Osteoblast (primary cell): ENCODE measurements at regions not wholly inside any gene's neighbourhood (a gene's known extent, or its start where the extent isn't known, plus 50 kb on each side); places are given as distances from the start of the nearest gene placed in this dataset.

Experiments
- DNase-seq: peaks from one replicate; pipeline ENCODE4 v3.0.0; 2011; ENCODE audit warnings: low spot score, mixed read lengths; ENCODE audit not compliant: insufficient read length; ENCODE audit errors: missing footprints
- H2AFZ ChIP-seq: 2 replicates; pipeline ENCODE4 v1.6.0; 2011; ENCODE audit warnings: mild to moderate bottlenecking, low read length
- H3K27ac ChIP-seq: 2 replicates; pipeline ENCODE4 v1.5.1; 2011; ENCODE audit warnings: mild to moderate bottlenecking, low read depth, low read length, moderate library complexity
- H3K27me3 ChIP-seq: 2 replicates; pipeline ENCODE4 v1.6.0; 2012; ENCODE audit warnings: mild to moderate bottlenecking, control low read depth, inconsistent platforms, low read length, moderate library complexity; ENCODE audit not compliant: insufficient read depth
- H3K36me3 ChIP-seq: 2 replicates; pipeline ENCODE4 v1.5.1; 2011; ENCODE audit warnings: mild to moderate bottlenecking, low read length, control low read depth, moderate library complexity; ENCODE audit not compliant: insufficient read depth
- H3K4me1 ChIP-seq: 2 replicates; pipeline ENCODE4 v1.5.1; 2011; ENCODE audit warnings: mild to moderate bottlenecking, low read length, control low read depth, moderate library complexity; ENCODE audit not compliant: insufficient read depth
- H3K4me2 ChIP-seq: 2 replicates; pipeline ENCODE4 v1.6.0; 2011; ENCODE audit warnings: mild to moderate bottlenecking, low read length; ENCODE audit not compliant: insufficient read depth
- H3K4me3 ChIP-seq: fragments of 200-600 bp; sonication (generic); 3 replicates; pipeline ENCODE4 v1.5.1; 2012; ENCODE audit warnings: mild to moderate bottlenecking, low read length, inconsistent platforms; ENCODE audit not compliant: insufficient read depth
- H3K79me2 ChIP-seq: 2 replicates; pipeline ENCODE4 v1.6.0; 2012; ENCODE audit warnings: mild to moderate bottlenecking, low read length, control low read depth, inconsistent platforms; ENCODE audit not compliant: insufficient read depth
- H3K9me3 ChIP-seq: 2 replicates; pipeline ENCODE4 v1.5.1; 2011; ENCODE audit warnings: low read depth, low read length, control low read depth
- H4K20me1 ChIP-seq: 2 replicates; pipeline ENCODE4 v1.6.0; 2012; ENCODE audit warnings: mild to moderate bottlenecking, low read length, control low read depth; ENCODE audit not compliant: insufficient read depth
- CTCF ChIP-seq: IDR thresholded peaks from 2 replicates; pipeline ENCODE4 v1.5.1; 2011; ENCODE audit warnings: mild to moderate bottlenecking, low read depth, low read length, moderate library complexity; ENCODE audit errors: extremely low read depth

- peak overlapping the region; percentile 51 for H2AFZ ChIP-seq
- TF ChIP-seq CTCF: no peak
- H3K4me3 ChIP-seq: no peak overlapping the region
- no peak overlapping the region for H3K27ac ChIP-seq
- H3K4me1 ChIP-seq: peaks cover 15% of the 10 kb centered on the region
- no peaks in the 10 kb centered on the region for H4K20me1 ChIP-seq
- H3K9me3 ChIP-seq: no peaks in the 10 kb centered on the region
- no peaks in the 10 kb centered on the region for H3K27me3 ChIP-seq
- H3K36me3 ChIP-seq: no peaks in the 10 kb centered on the region
- no peak overlapping the region for H3K4me2 ChIP-seq
- DNase-seq: peak; percentile 78
- no peaks in the 10 kb centered on the region for H3K79me2 ChIP-seq
Observed at GRCh38 chr4:38313999-38314561, 349.9 kb upstream of the KLF3 start.

GRCh38 chr4:38314663-38315062, 349.3 kb upstream of the KLF3 start:
- TF ChIP-seq CTCF: no peak
- Histone ChIP-seq H3K36me3 (no peaks in the 10 kb centered on the region), H3K27me3 (no peaks in the 10 kb centered on the region), H3K9me3 (no peaks in the 10 kb centered on the region), H4K20me1 (no peaks in the 10 kb centered on the region), H3K4me2 (no peak overlapping the region), H3K4me3 (no peak overlapping the region), H3K27ac (no peak overlapping the region), H3K79me2 (no peaks in the 10 kb centered on the region), H3K4me1 (peaks cover 20% of the 10 kb centered on the region), H2AFZ (no peak overlapping the region)
- no peak for DNase-seq

GRCh38 chr4:38315286-38315685, 348.7 kb upstream of the KLF3 start:
- Histone ChIP-seq H3K4me1 (peaks cover 24% of the 10 kb centered on the region), H3K9me3 (no peaks in the 10 kb centered on the region), H3K4me3 (no peak overlapping the region), H3K4me2 (no peak overlapping the region), H4K20me1 (no peaks in the 10 kb centered on the region), H3K79me2 (no peaks in the 10 kb centered on the region), H3K27ac (no peak overlapping the region), H2AFZ (no peak overlapping the region), H3K27me3 (no peaks in the 10 kb centered on the region), H3K36me3 (no peaks in the 10 kb centered on the region)
- no peak for DNase-seq
- no peak for TF ChIP-seq CTCF

GRCh38 chr4:38316045-38316444, 348.0 kb upstream of the KLF3 start:
- Histone ChIP-seq H3K4me2 (no peak overlapping the region), H2AFZ (no peak overlapping the region), H3K27ac (no peak overlapping the region)

More at GRCh38 chr4:38316045-38316444, 348.0 kb upstream of the KLF3 start:
- no peaks in the 10 kb centered on the region for H3K27me3 ChIP-seq
- no peaks in the 10 kb centered on the region for H3K36me3 ChIP-seq
- no peak for TF ChIP-seq CTCF
- H4K20me1 ChIP-seq: no peaks in the 10 kb centered on the region
- no peak for DNase-seq
- H3K9me3 ChIP-seq: no peaks in the 10 kb centered on the region
- H3K4me1 ChIP-seq: peaks cover 24% of the 10 kb centered on the region
- H3K4me3 ChIP-seq: no peak overlapping the region
- no peaks in the 10 kb centered on the region for H3K79me2 ChIP-seq
